CD14-positive monocyte (primary cell): ENCODE measurements at regions not wholly inside any gene's neighbourhood (a gene's known extent, or its start where the extent isn't known, plus 50 kb on each side); places are given as distances from the start of the nearest gene placed in this dataset.

Source experiments
- DNase-seq, 3 donors: peaks; one replicate each; pipeline ENCODE4 v3.0.0-alpha.2; 2011 to 2022
- H2AFZ ChIP-seq: 2 replicates; pipeline ENCODE4 v1.6.0; 2012; ENCODE audit warnings: mild to moderate bottlenecking, low read depth, low read length, inconsistent platforms; ENCODE audit not compliant: insufficient read depth, poor library complexity, severe bottlenecking
- H3K27ac ChIP-seq, 2 donors: 1 replicate in 1 of 2; 2 replicates in 1 of 2; pipeline ENCODE4 v1.5.1; 2012 to 2013; ENCODE audit warnings: low read length in 2 of 2, control low read depth in 1 of 2, inconsistent platforms in 1 of 2, low read depth in 1 of 2, mild to moderate bottlenecking in 1 of 2
- H3K27me3 ChIP-seq, 2 donors: one replicate each; pipeline versions ENCODE4 v1.6.0 to v1.6.1; 2011 to 2013; ENCODE audit warnings: low read length in 2 of 2; ENCODE audit not compliant: control insufficient read depth in 2 of 2, insufficient read depth in 2 of 2
- H3K36me3 ChIP-seq, 2 donors: replicated peaks in 1 of 2; 1 replicate in 1 of 2; 2 replicates in 1 of 2; pipeline versions ENCODE4 v1.5.1 to v1.6.1; 2012 to 2013; ENCODE audit warnings: low read length in 2 of 2, control low read depth in 1 of 2, inconsistent platforms in 1 of 2, mild to moderate bottlenecking in 1 of 2; ENCODE audit not compliant: insufficient read depth in 2 of 2, control insufficient read depth in 1 of 2
- H3K4me1 ChIP-seq, 2 donors: 1 replicate in 1 of 2; 2 replicates in 1 of 2; pipeline versions ENCODE4 v1.5.1 to v1.6.1; 2012 to 2013; ENCODE audit warnings: low read length in 2 of 2, control low read depth in 1 of 2, inconsistent platforms in 1 of 2, mild to moderate bottlenecking in 1 of 2, moderate library complexity in 1 of 2; ENCODE audit not compliant: insufficient read depth in 2 of 2, control insufficient read depth in 1 of 2
- H3K4me2 ChIP-seq: replicated peaks from 2 replicates; pipeline ENCODE3; 2012; ENCODE audit warnings: low read length, moderate library complexity, mild to moderate bottlenecking; ENCODE audit not compliant: poor library complexity, severe bottlenecking; ENCODE audit errors: extremely low read depth
- H3K4me3 ChIP-seq, 3 experiments: fragments of 200-600 bp in 1 of 3; sonication (generic) in 1 of 3; replicated peaks in 1 of 3; 1 replicate in 2 of 3; 2 replicates in 1 of 3; pipeline ENCODE4 v1.5.1; 2011 to 2013; ENCODE audit warnings: low read length in 3 of 3, mild to moderate bottlenecking in 3 of 3, control low read depth in 2 of 3, low read depth in 2 of 3, inconsistent platforms in 1 of 3, moderate library complexity in 1 of 3
- H3K79me2 ChIP-seq: 2 replicates; pipeline ENCODE4 v1.6.0; 2012; ENCODE audit warnings: mild to moderate bottlenecking, control low read depth, inconsistent platforms, low read length, moderate library complexity; ENCODE audit not compliant: insufficient read depth
- H3K9ac ChIP-seq: 2 replicates; pipeline ENCODE4 v1.6.0; 2017; ENCODE audit warnings: low read length, mild to moderate bottlenecking; ENCODE audit not compliant: insufficient read depth, poor library complexity, severe bottlenecking
- H3K9me3 ChIP-seq, 2 donors: replicated peaks in 1 of 2; 1 replicate in 1 of 2; 2 replicates in 1 of 2; pipeline versions ENCODE4 v1.5.1 to v1.6.1; 2012 to 2013; ENCODE audit warnings: low read length in 2 of 2, control low read depth in 1 of 2; ENCODE audit not compliant: control insufficient read depth in 1 of 2, insufficient read depth in 1 of 2
- H4K20me1 ChIP-seq: 2 replicates; pipeline ENCODE4 v1.6.0; 2012; ENCODE audit warnings: mild to moderate bottlenecking, low read length, control low read depth, moderate library complexity; ENCODE audit not compliant: insufficient read depth
- H3K27ac Mint-ChIP-seq, 7 donors: one replicate each; pipeline ENCODE4 v1.8.0; 2020; ENCODE audit warnings: mild to moderate bottlenecking in 7 of 7, mixed read lengths in 7 of 7, moderate library complexity in 6 of 7, inconsistent platforms in 2 of 7
- H3K27me3 Mint-ChIP-seq, 3 donors: one replicate each; pipeline ENCODE4 v1.8.0; 2021 to 2022; ENCODE audit warnings: low read depth in 3 of 3, mild to moderate bottlenecking in 3 of 3, mixed read lengths in 3 of 3, moderate library complexity in 3 of 3, inconsistent platforms in 1 of 3
- H3K36me3 Mint-ChIP-seq, 2 donors: one replicate each; pipeline ENCODE4 v1.8.0; 2020; ENCODE audit warnings: mixed read lengths in 2 of 2, inconsistent platforms in 1 of 2, mild to moderate bottlenecking in 1 of 2
- H3K4me1 Mint-ChIP-seq: one replicate; pipeline ENCODE4 v1.8.0; 2020; ENCODE audit warnings: mild to moderate bottlenecking, mixed read lengths
- H3K4me3 Mint-ChIP-seq, 2 donors: one replicate each; pipeline ENCODE4 v1.8.0; 2020; ENCODE audit warnings: mild to moderate bottlenecking in 2 of 2, mixed read lengths in 2 of 2, moderate library complexity in 1 of 2
- H3K9me3 Mint-ChIP-seq, 7 donors: one replicate each; pipeline ENCODE4 v1.8.0; 2020 to 2022; ENCODE audit warnings: mixed read lengths in 7 of 7, mild to moderate bottlenecking in 6 of 7, moderate library complexity in 6 of 7, inconsistent platforms in 2 of 7
- WGBS: methylation state at CpG from one replicate; pipeline ENCODE4 v1.1.5; 2013; ENCODE audit warnings: missing lambda C conversion rate; ENCODE audit not compliant: insufficient coverage; 5-methylcytosine and 5-hydroxymethylcytosine counted together
- intact Hi-C, 2 donors: fragments of 100-400 bp; cut with micrococcal nuclease; formaldehyde crosslinking; loops; one replicate each; pipeline versions ENCODE4 v1.15.0 to v1.15.1; 2023
- TF ChIP-seq, protein P1 (sequence below): fragments of 200-600 bp; IDR thresholded peaks from one replicate; pipeline ENCODE4 v1.8.0; 2022; ENCODE audit warnings: antibody characterized with exemption, mild to moderate bottlenecking

DNA sequence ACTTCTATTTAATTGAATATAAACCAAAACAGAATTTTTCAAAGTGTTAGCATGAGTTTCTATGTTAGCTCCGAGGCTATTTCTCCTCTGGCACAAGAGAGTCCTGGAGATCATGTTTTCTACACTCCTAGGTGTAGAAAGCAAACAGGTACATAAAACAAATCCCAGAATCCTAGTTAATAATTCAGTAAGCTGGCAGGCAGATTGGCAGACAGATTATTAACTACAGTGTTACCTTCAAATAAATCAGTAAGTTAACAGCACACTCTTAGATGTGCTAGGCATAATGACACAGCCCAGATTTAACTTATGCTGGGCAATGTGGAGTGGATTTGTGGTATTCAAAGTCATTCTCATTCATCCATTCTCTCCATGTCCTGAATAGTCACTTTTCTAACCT is 282.8 kb upstream of the RPS23 start:
- Histone ChIP-seq H3K27me3 (no peaks in the 10 kb centered on the region), H2AFZ (no peak overlapping the region), H3K79me2 (no peaks in the 10 kb centered on the region), H3K9me3 (peaks cover 8 to 26% of the 10 kb centered on the region in 2 donors), H3K4me1 (no peaks in the 10 kb centered on the region), H3K27ac (no peak overlapping the region), H4K20me1 (no peaks in the 10 kb centered on the region), H3K4me2 (no peak overlapping the region), H3K9ac (no peak overlapping the region), H3K4me3 (no peak overlapping the region), H3K36me3 (no peaks in the 10 kb centered on the region)
- no peak for DNase-seq
- no peak overlapping the region for H3K4me3 Mint-ChIP-seq
- WGBS, result no CpG with 5 or more reads among the region's 1 CpG
- TF ChIP-seq, protein P1, sequence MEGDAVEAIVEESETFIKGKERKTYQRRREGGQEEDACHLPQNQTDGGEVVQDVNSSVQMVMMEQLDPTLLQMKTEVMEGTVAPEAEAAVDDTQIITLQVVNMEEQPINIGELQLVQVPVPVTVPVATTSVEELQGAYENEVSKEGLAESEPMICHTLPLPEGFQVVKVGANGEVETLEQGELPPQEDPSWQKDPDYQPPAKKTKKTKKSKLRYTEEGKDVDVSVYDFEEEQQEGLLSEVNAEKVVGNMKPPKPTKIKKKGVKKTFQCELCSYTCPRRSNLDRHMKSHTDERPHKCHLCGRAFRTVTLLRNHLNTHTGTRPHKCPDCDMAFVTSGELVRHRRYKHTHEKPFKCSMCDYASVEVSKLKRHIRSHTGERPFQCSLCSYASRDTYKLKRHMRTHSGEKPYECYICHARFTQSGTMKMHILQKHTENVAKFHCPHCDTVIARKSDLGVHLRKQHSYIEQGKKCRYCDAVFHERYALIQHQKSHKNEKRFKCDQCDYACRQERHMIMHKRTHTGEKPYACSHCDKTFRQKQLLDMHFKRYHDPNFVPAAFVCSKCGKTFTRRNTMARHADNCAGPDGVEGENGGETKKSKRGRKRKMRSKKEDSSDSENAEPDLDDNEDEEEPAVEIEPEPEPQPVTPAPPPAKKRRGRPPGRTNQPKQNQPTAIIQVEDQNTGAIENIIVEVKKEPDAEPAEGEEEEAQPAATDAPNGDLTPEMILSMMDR, result no peak
- H3K27ac Mint-ChIP-seq, result no peak overlapping the region
- H3K9me3 Mint-ChIP-seq, result peaks cover 5 to 19% (median 12%) of the 10 kb centered on the region in 7 donors
- no peaks in the 10 kb centered on the region for H3K36me3 Mint-ChIP-seq
- intact Hi-C loops, result no loop called here
- peaks cover 0 to 3% (median 1%) of the 10 kb centered on the region in 3 donors for H3K27me3 Mint-ChIP-seq
- no peaks in the 10 kb centered on the region for H3K4me1 Mint-ChIP-seq

DNA sequence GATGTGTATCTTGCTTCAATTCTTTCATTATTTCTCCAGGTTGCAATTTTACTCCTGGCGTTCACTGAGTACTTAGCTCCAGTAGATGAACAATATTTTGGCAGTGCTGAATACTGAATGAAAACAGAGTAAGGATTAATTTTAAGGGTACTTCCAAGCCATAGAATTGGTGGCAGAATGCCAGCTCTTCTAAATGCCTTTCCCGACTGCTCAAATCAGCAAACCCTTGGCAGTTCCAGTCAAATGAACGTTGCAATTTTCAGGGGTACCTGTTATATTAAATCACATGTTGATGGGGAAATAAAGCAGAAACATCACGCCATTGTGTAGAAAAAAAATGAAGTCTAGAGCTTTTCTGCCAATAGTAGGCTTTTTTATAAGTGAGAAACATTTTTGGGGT is 282.4 kb upstream of the RPS23 start:
- Histone ChIP-seq H3K4me1 (no peaks in the 10 kb centered on the region), H3K79me2 (no peaks in the 10 kb centered on the region), H3K4me3 (no peak overlapping the region), H3K27ac (no peak overlapping the region), H3K36me3 (no peaks in the 10 kb centered on the region), H3K4me2 (no peak overlapping the region), H2AFZ (no peak overlapping the region), H3K27me3 (no peaks in the 10 kb centered on the region), H3K9me3 (peaks cover 8 to 26% of the 10 kb centered on the region in 2 donors), H3K9ac (no peak overlapping the region), H4K20me1 (no peaks in the 10 kb centered on the region)
- Mint-ChIP-seq H3K27ac (no peak overlapping the region), H3K36me3 (no peaks in the 10 kb centered on the region), H3K4me1 (no peaks in the 10 kb centered on the region), H3K4me3 (no peak overlapping the region), H3K27me3 (peaks cover 0 to 3% (median 3%) of the 10 kb centered on the region in 3 donors), H3K9me3 (peaks cover 5 to 19% (median 12%) of the 10 kb centered on the region in 7 donors)
- 100% methylated on average over 1 of the region's 4 CpGs for WGBS
- intact Hi-C loops, result no loop called here
- no peak for DNase-seq
- TF ChIP-seq, protein P1, result no peak
